HepG2 (cell line): ENCODE measurements at regions not wholly inside any gene's neighbourhood (a gene's known extent, or its start where the extent isn't known, plus 50 kb on each side); places are given as distances from the start of the nearest gene placed in this dataset.

ENCODE experiments used
- EZH2 ChIP-seq: conservative IDR thresholded peaks from 2 replicates; pipeline ENCODE4 v1.6.1; 2012; ENCODE audit warnings: mild to moderate bottlenecking, low read depth, low read length, moderate library complexity
- RBFOX2 ChIP-seq: fragments of 200-400 bp; formaldehyde crosslinking; IDR thresholded peaks from 2 replicates; pipeline ENCODE4 v1.6.1; 2017; ENCODE audit warnings: low read depth, mild to moderate bottlenecking, low read length
- SP140L ChIP-seq: sonication (generic); formaldehyde crosslinking; IDR thresholded peaks from 2 replicates; pipeline ENCODE4 v1.4.0; 2020; ENCODE audit warnings: missing genetic modification reagents, borderline replicate concordance
- THRA ChIP-seq: sonication (generic); formaldehyde crosslinking; IDR thresholded peaks from 2 replicates; pipeline ENCODE4 v1.4.0; 2020; ENCODE audit warnings: missing genetic modification reagents, borderline replicate concordance

DNA sequence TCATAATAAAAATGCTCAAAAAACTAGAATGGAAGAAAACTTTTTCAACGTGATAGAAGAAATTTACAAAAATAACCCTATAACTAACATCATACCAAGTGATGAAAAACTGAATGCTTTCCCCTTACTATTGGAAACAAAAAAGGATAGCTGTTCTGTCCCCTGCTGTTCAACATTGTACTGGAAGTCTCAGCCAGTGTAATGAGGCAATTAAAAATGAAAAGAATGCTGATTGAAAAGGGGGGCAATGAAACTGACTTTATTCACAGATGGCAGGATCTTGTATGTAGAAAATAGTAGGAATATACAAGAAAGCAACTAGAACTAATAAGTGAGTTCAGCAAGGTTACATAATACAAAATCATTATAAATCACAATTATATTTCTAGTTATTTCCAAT lies 337.9 kb upstream of the KITLG start:
- TF ChIP-seq THRA (CRISPR knock-in tag): no peak
- TF ChIP-seq RBFOX2: no peak
- no peak for TF ChIP-seq SP140L (CRISPR knock-in tag)
- TF ChIP-seq EZH2: no peak
